ENCODE measurements at regions not wholly inside any gene's neighbourhood (a gene's known extent, or its start where the extent isn't known, plus 50 kb on each side); places are given as distances from the start of the nearest gene placed in this dataset.

- H3K4me1 ChIP-seq (ENCODE audit: control insufficient read depth, insufficient read depth, low read length): no peaks in the 10 kb centered on the region
- ATAC-seq (no peak), DNase-seq (ENCODE audit: low read depth, low spot score) (no peak)
- no peaks in the 10 kb centered on the region for H3K36me3 ChIP-seq (ENCODE audit: control insufficient read depth, insufficient read depth, low read length)
- ChIA-PET CTCF (no interaction called here), POLR2A (interaction anchor here (0.5 kb wide), 1 partner anchor 448 kb away, joined by 3 read pairs; no protein-coding TSS in a partner anchor)
- in situ Hi-C loops (cut with HindIII; ENCODE audit: low pct_unique_long_range_greater_than_20kb, low sequenced_read_pairs) (no loop called here), intact Hi-C loops (cut with micrococcal nuclease; ENCODE audit: unreplicated experiment) (no loop called here)
- H3K27ac ChIP-seq (ENCODE audit: low read length): no peak overlapping the region
- BruUV-seq (replicated peaks): no TSS peak
- no peaks in the 10 kb centered on the region for H3K9me3 ChIP-seq (ENCODE audit: control insufficient read depth, insufficient read depth, low read depth, low read length)
- no peak overlapping the region for H3K4me3 ChIP-seq (ENCODE audit: low read depth in 2 of 2, low read length in 2 of 2)
- no peaks in the 10 kb centered on the region for H3K27me3 ChIP-seq (ENCODE audit: control insufficient read depth, insufficient read depth, low read length)
- TF ChIP-seq POLR2AphosphoS5 (IDR thresholded peaks at IDR 0.05; ENCODE audit: low read depth, low read length): no peak
- TF ChIP-seq REST (IDR thresholded peaks at IDR 0.05; ENCODE audit: insufficient read depth in 1 of 2, low read depth in 2 of 2, low read length in 1 of 2): no peak
- TF ChIP-seq SIN3A (IDR thresholded peaks at IDR 0.05; ENCODE audit: borderline replicate concordance, insufficient read depth, low read depth, low read length): no peak
- TF ChIP-seq TCF7L2 (IDR thresholded peaks at IDR 0.05; ENCODE audit: low read depth, low read length): no peak
- TF ChIP-seq CTCF (IDR thresholded peaks at IDR 0.05): no peak
These were observed 62.9 kb downstream of the NHLRC3 start for GRCh38 chr13:39100996-39101738.

GRCh38 chr13:39102981-39103490 lies 64.8 kb downstream of the NHLRC3 start:
- no peak for DNase-seq (ENCODE audit: low read depth, low spot score)
- no TSS peak for BruUV-seq (replicated peaks)
- Histone ChIP-seq H3K4me1 (ENCODE audit: control insufficient read depth, insufficient read depth, low read length) (no peaks in the 10 kb centered on the region), H3K27ac (ENCODE audit: low read length) (no peak overlapping the region), H3K27me3 (ENCODE audit: control insufficient read depth, insufficient read depth, low read length) (no peaks in the 10 kb centered on the region), H3K9me3 (ENCODE audit: control insufficient read depth, insufficient read depth, low read depth, low read length) (no peaks in the 10 kb centered on the region), H3K36me3 (ENCODE audit: control insufficient read depth, insufficient read depth, low read length) (no peaks in the 10 kb centered on the region), H3K4me3 (ENCODE audit: low read depth in 2 of 2, low read length in 2 of 2) (no peak overlapping the region)
- POLR2A ChIA-PET: no interaction called here
- CTCF ChIA-PET: no interaction called here
- intact Hi-C loops (cut with micrococcal nuclease; ENCODE audit: unreplicated experiment) (no loop called here), in situ Hi-C loops (cut with HindIII; ENCODE audit: low pct_unique_long_range_greater_than_20kb, low sequenced_read_pairs) (no loop called here)
- no peak for ATAC-seq
- no peak for TF ChIP-seq CTCF (IDR thresholded peaks at IDR 0.05)
- TF ChIP-seq TCF7L2 (IDR thresholded peaks at IDR 0.05; ENCODE audit: low read depth, low read length): no peak
- TF ChIP-seq REST (IDR thresholded peaks at IDR 0.05; ENCODE audit: insufficient read depth in 1 of 2, low read depth in 2 of 2, low read length in 1 of 2): no peak
- TF ChIP-seq POLR2AphosphoS5 (IDR thresholded peaks at IDR 0.05; ENCODE audit: low read depth, low read length): no peak
- TF ChIP-seq SIN3A (IDR thresholded peaks at IDR 0.05; ENCODE audit: borderline replicate concordance, insufficient read depth, low read depth, low read length): no peak
